CD4-positive, alpha-beta T cell treated with Interleukin-21 for 1 hour (primary cell): ENCODE measurements at regions not wholly inside any gene's neighbourhood (a gene's known extent, or its start where the extent isn't known, plus 50 kb on each side); places are given as distances from the start of the nearest gene placed in this dataset.
A peak's percentile ranks its signal among the peaks of the same experiment; 100 is the strongest.
"Not testable (repeated sequence)": the region's sequence is repeated elsewhere in the genome, so short reads cannot be mapped to it uniquely, and the experiment has no call there.

Source experiments
- DNase-seq: peaks from one replicate; pipeline ENCODE4 v3.0.0-alpha.2; 2020

GRCh38 chr6:144544266-144544830, 259.2 kb downstream of the UTRN start:
- DNase-seq = no peak

GRCh38 chr6:144546807-144547206, 261.7 kb downstream of the UTRN start:
- no peak for DNase-seq

GRCh38 chr6:144547409-144547808, 262.3 kb downstream of the UTRN start:
- DNase-seq = no peak

- no peak for DNase-seq
These were observed 263.4 kb downstream of the UTRN start for GRCh38 chr6:144548536-144548935.

GRCh38 chr6:144549837-144550747, 265.0 kb downstream of the UTRN start:
- DNase-seq = no peak

- DNase-seq = no peak
These were observed 266.2 kb downstream of the UTRN start for GRCh38 chr6:144551339-144551738.

GRCh38 chr6:144555066-144555465, 269.9 kb downstream of the UTRN start:
- no peak for DNase-seq

- DNase-seq = peak; percentile 61
These were observed 274.9 kb downstream of the UTRN start for GRCh38 chr6:144559865-144560593.

GRCh38 chr6:144561455-144562043, 276.4 kb downstream of the UTRN start:
- no peak for DNase-seq

- DNase-seq = no peak
These were observed 279.1 kb downstream of the UTRN start for GRCh38 chr6:144564202-144564601.

- DNase-seq = peak; percentile 5
These were observed 281.9 kb downstream of the UTRN start for GRCh38 chr6:144566868-144567615.

GRCh38 chr6:144568241-144568640, 283.1 kb downstream of the UTRN start:
- no peak for DNase-seq

GRCh38 chr6:144572541-144572940, 287.4 kb downstream of the UTRN start:
- DNase-seq = not testable (repeated sequence)

- no peak for DNase-seq
These were observed 289.7 kb downstream of the UTRN start for GRCh38 chr6:144574796-144575195.

GRCh38 chr6:144575327-144575726, 290.2 kb downstream of the UTRN start:
- DNase-seq = no peak

GRCh38 chr6:144576871-144577270, 291.7 kb downstream of the UTRN start:
- DNase-seq = no peak

GRCh38 chr6:144578385-144579350, 293.5 kb downstream of the UTRN start:
- DNase-seq = no peak

- no peak for DNase-seq
These were observed 294.9 kb downstream of the UTRN start for GRCh38 chr6:144580039-144580438.

- DNase-seq = no peak
These were observed 295.6 kb downstream of the UTRN start for GRCh38 chr6:144580771-144581170.

GRCh38 chr6:144581812-144582537, 296.8 kb downstream of the UTRN start:
- DNase-seq = peak; percentile 49
